GM06990 (cell line): ENCODE measurements at regions not wholly inside any gene's neighbourhood (a gene's known extent, or its start where the extent isn't known, plus 50 kb on each side); places are given as distances from the start of the nearest gene placed in this dataset.

ENCODE experiments used
- DNase-seq: peaks from one replicate; pipeline ENCODE4 v3.0.0-alpha.2; 2011; ENCODE audit not compliant: insufficient read length; ENCODE audit errors: extremely low read depth
- H3K27me3 ChIP-seq: replicated peaks from 2 replicates; pipeline ENCODE4 v1.6.0; 2011; ENCODE audit warnings: low read length; ENCODE audit not compliant: control insufficient read depth, insufficient read depth
- H3K36me3 ChIP-seq: 2 replicates; pipeline ENCODE4 v1.5.1; 2011; ENCODE audit warnings: low read length; ENCODE audit not compliant: control insufficient read depth, insufficient read depth
- H3K4me3 ChIP-seq: replicated peaks from 2 replicates; pipeline ENCODE4 v1.5.1; 2011; ENCODE audit warnings: low read depth, mild to moderate bottlenecking, control low read depth, low read length
- CTCF ChIP-seq: IDR thresholded peaks from 2 replicates; pipeline ENCODE4 v1.5.1; 2011; ENCODE audit warnings: low read length, control low read depth, mild to moderate bottlenecking, inconsistent platforms; ENCODE audit not compliant: insufficient read depth, poor library complexity, severe bottlenecking

GRCh38 chr5:3709068-3709716, 113.6 kb downstream of the IRX1 start:
- no peak for TF ChIP-seq CTCF
- H3K36me3 ChIP-seq = no peaks in the 10 kb centered on the region
- H3K4me3 ChIP-seq = no peak overlapping the region
- no peak for DNase-seq
- H3K27me3 ChIP-seq = no peaks in the 10 kb centered on the region

GRCh38 chr5:3709717-3710348, 114.2 kb downstream of the IRX1 start:
- TF ChIP-seq CTCF = no peak
- H3K4me3 ChIP-seq = no peak overlapping the region
- H3K36me3 ChIP-seq = no peaks in the 10 kb centered on the region
- no peaks in the 10 kb centered on the region for H3K27me3 ChIP-seq
- DNase-seq = no peak

- TF ChIP-seq CTCF = no peak
- Histone ChIP-seq H3K4me3 (no peak overlapping the region), H3K36me3 (no peaks in the 10 kb centered on the region), H3K27me3 (no peaks in the 10 kb centered on the region)
- no peak for DNase-seq
Measured at GRCh38 chr5:3715062-3715461, 119.4 kb downstream of the IRX1 start.

GRCh38 chr5:3729631-3730030, 134.0 kb downstream of the IRX1 start:
- Histone ChIP-seq H3K4me3 (no peak overlapping the region), H3K27me3 (no peaks in the 10 kb centered on the region), H3K36me3 (no peaks in the 10 kb centered on the region)
- TF ChIP-seq CTCF = no peak
- no peak for DNase-seq

- DNase-seq = no peak
- no peaks in the 10 kb centered on the region for H3K36me3 ChIP-seq
- no peak for TF ChIP-seq CTCF
- H3K27me3 ChIP-seq = no peaks in the 10 kb centered on the region
- no peak overlapping the region for H3K4me3 ChIP-seq
Measured at GRCh38 chr5:3734632-3735031, 139.0 kb downstream of the IRX1 start.
